Right lobe of liver (tissue), 4 donors: ENCODE measurements at regions not wholly inside any gene's neighbourhood (a gene's known extent, or its start where the extent isn't known, plus 50 kb on each side); places are given as distances from the start of the nearest gene placed in this dataset.

Experiments used
- CTCF ChIP-seq, 4 donors: fragments of 200-600 bp in 3 of 4; fragments of 450-650 bp in 1 of 4; IDR thresholded peaks; one replicate each; pipeline versions ENCODE4 v1.5.1 to v1.8.0; 2016 to 2022; ENCODE audit warnings: antibody characterized with exemption in 4 of 4, mild to moderate bottlenecking in 2 of 4
- POLR2A ChIP-seq: fragments of 450-650 bp; IDR thresholded peaks from one replicate; pipeline ENCODE4 v1.6.1; 2017; ENCODE audit warnings: antibody characterized with exemption, mild to moderate bottlenecking
- donor health status: DM: no; HTN: no; CAD: no.
- donor health status: DM: no; HTN: no; CAD: no.
- donor health status: DM: no; HTN: yes; CAD: no.

GRCh38 chr1:87495147-87495546, 166.5 kb downstream of the LMO4 start:
- no peak for TF ChIP-seq CTCF (IDR thresholded peaks at IDR 0.05)
- no peak for TF ChIP-seq POLR2A
